ENCODE measurements at regions not wholly inside any gene's neighbourhood (a gene's known extent, or its start where the extent isn't known, plus 50 kb on each side); places are given as distances from the start of the nearest gene placed in this dataset.
"Not testable (repeated sequence)": the region's sequence is repeated elsewhere in the genome, so short reads cannot be mapped to it uniquely, and the experiment has no call there.

GRCh38 chr7:17046259-17046658 is 164.5 kb upstream of the AGR3 start:
- DNase-seq (ENCODE audit: low spot score): no peak

GRCh38 chr7:17046666-17047065 is 164.9 kb upstream of the AGR3 start:
- DNase-seq (ENCODE audit: low spot score): no peak

GRCh38 chr7:17053164-17053563 is 171.4 kb upstream of the AGR3 start:
- DNase-seq (ENCODE audit: low spot score): not testable (repeated sequence)

GRCh38 chr7:17054206-17054605 is 172.4 kb upstream of the AGR3 start:
- DNase-seq (ENCODE audit: low spot score): no peak

GRCh38 chr7:17054836-17055235 is 173.1 kb upstream of the AGR3 start:
- DNase-seq (ENCODE audit: low spot score): no peak

GRCh38 chr7:17055596-17055995 is 173.8 kb upstream of the AGR3 start:
- DNase-seq (ENCODE audit: low spot score): no peak

GRCh38 chr7:17056491-17057142 is 174.8 kb upstream of the AGR3 start:
- DNase-seq (ENCODE audit: low spot score): no peak

- no peak for DNase-seq (ENCODE audit: low spot score)
These were observed 175.3 kb upstream of the AGR3 start for GRCh38 chr7:17057143-17057509.

- no peak for DNase-seq (ENCODE audit: low spot score)
These were observed 176.8 kb upstream of the AGR3 start for GRCh38 chr7:17058568-17058967.

- DNase-seq (ENCODE audit: low spot score): no peak
These were observed 178.3 kb upstream of the AGR3 start for GRCh38 chr7:17060051-17060450.

GRCh38 chr7:17061443-17061842 is 179.7 kb upstream of the AGR3 start:
- DNase-seq (ENCODE audit: low spot score): no peak

- no peak for DNase-seq (ENCODE audit: low spot score)
These were observed 180.6 kb upstream of the AGR3 start for GRCh38 chr7:17062151-17063044.

- DNase-seq (ENCODE audit: low spot score): no peak
These were observed 181.2 kb upstream of the AGR3 start for GRCh38 chr7:17063045-17063383.

GRCh38 chr7:17067691-17068090 is 185.9 kb upstream of the AGR3 start:
- no peak for DNase-seq (ENCODE audit: low spot score)

- no peak for DNase-seq (ENCODE audit: low spot score)
These were observed 187.4 kb upstream of the AGR3 start for GRCh38 chr7:17069146-17069545.

- no peak for DNase-seq (ENCODE audit: low spot score)
These were observed 188.5 kb upstream of the AGR3 start for GRCh38 chr7:17070231-17070708.

- DNase-seq (ENCODE audit: low spot score): no peak
These were observed 190.1 kb upstream of the AGR3 start for GRCh38 chr7:17071866-17072265.

- DNase-seq (ENCODE audit: low spot score): no peak
These were observed 193.9 kb upstream of the AGR3 start for GRCh38 chr7:17075601-17076255.

- no peak for DNase-seq (ENCODE audit: low spot score)
These were observed 196.5 kb upstream of the AGR3 start for GRCh38 chr7:17078298-17078697.

- DNase-seq (ENCODE audit: low spot score): no peak
These were observed 201.8 kb upstream of the AGR3 start for GRCh38 chr7:17083392-17084165.

GRCh38 chr7:17084166-17084475 is 202.3 kb upstream of the AGR3 start:
- no peak for DNase-seq (ENCODE audit: low spot score)

- no peak for DNase-seq (ENCODE audit: low spot score)
These were observed 203.4 kb upstream of the AGR3 start for GRCh38 chr7:17085186-17085585.
